Nephron progenitor cell (in vitro differentiated cells): ENCODE measurements at regions not wholly inside any gene's neighbourhood (a gene's known extent, or its start where the extent isn't known, plus 50 kb on each side); places are given as distances from the start of the nearest gene placed in this dataset.
A peak's percentile ranks its signal among the peaks of the same experiment; 100 is the strongest.

Experiments used
- DNase-seq: peaks from one replicate; pipeline ENCODE4 v3.0.0; 2021
- H3K27ac Mint-ChIP-seq: 2 replicates; pipeline ENCODE4 v1.8.0; 2021; ENCODE audit warnings: mild to moderate bottlenecking, moderate library complexity, mixed read lengths
- H3K27me3 Mint-ChIP-seq: 2 replicates; pipeline ENCODE4 v1.8.0; 2021; ENCODE audit warnings: mild to moderate bottlenecking, low read depth, mixed read lengths; ENCODE audit not compliant: poor library complexity
- H3K36me3 Mint-ChIP-seq: 2 replicates; pipeline ENCODE4 v1.8.0; 2021; ENCODE audit warnings: low read depth, mixed read lengths
- H3K4me1 Mint-ChIP-seq: 2 replicates; pipeline ENCODE4 v1.8.0; 2021; ENCODE audit warnings: mixed read lengths
- H3K4me3 Mint-ChIP-seq: 2 replicates; pipeline ENCODE4 v1.8.0; 2021; ENCODE audit warnings: mild to moderate bottlenecking, moderate library complexity, mixed read lengths
- H3K9me3 Mint-ChIP-seq: 2 replicates; pipeline ENCODE4 v1.8.0; 2021; ENCODE audit warnings: mild to moderate bottlenecking, moderate library complexity, mixed read lengths
- CTCF ChIP-seq: fragments of 200-600 bp; sonication (generic); IDR thresholded peaks from 2 replicates; pipeline ENCODE4 v1.5.0; 2021; ENCODE audit warnings: antibody characterized with exemption

GRCh38 chr9:28445211-28445610 is 871.9 kb upstream of the C9orf72 start:
- no peak for DNase-seq
- no peak for TF ChIP-seq CTCF
- Mint-ChIP-seq H3K4me1 (no peaks in the 10 kb centered on the region), H3K36me3 (no peaks in the 10 kb centered on the region), H3K4me3 (no peak overlapping the region), H3K9me3 (no peaks in the 10 kb centered on the region), H3K27ac (peak overlapping the region; percentile 22), H3K27me3 (no peaks in the 10 kb centered on the region)

- H3K27me3 Mint-ChIP-seq, result peaks cover 3% of the 10 kb centered on the region
Measured at GRCh38 chr9:28453918-28454317, 880.6 kb upstream of the C9orf72 start.

GRCh38 chr9:28456861-28457260 is 883.6 kb upstream of the C9orf72 start:
- no peak for DNase-seq
- Mint-ChIP-seq H3K4me3 (no peak overlapping the region), H3K9me3 (no peaks in the 10 kb centered on the region), H3K4me1 (no peaks in the 10 kb centered on the region), H3K27me3 (peaks cover 6% of the 10 kb centered on the region), H3K27ac (no peak overlapping the region), H3K36me3 (no peaks in the 10 kb centered on the region)
- no peak for TF ChIP-seq CTCF

More at GRCh38 chr9:28453918-28454317, 880.6 kb upstream of the C9orf72 start:
- H3K36me3 Mint-ChIP-seq, result no peaks in the 10 kb centered on the region
- no peak for DNase-seq
- no peak overlapping the region for H3K27ac Mint-ChIP-seq
- no peak for TF ChIP-seq CTCF
- no peak overlapping the region for H3K4me3 Mint-ChIP-seq
- H3K9me3 Mint-ChIP-seq, result no peaks in the 10 kb centered on the region
- no peaks in the 10 kb centered on the region for H3K4me1 Mint-ChIP-seq

GRCh38 chr9:28464481-28465216 is 891.4 kb upstream of the C9orf72 start:
- Mint-ChIP-seq H3K36me3 (no peaks in the 10 kb centered on the region), H3K4me1 (no peaks in the 10 kb centered on the region), H3K27me3 (peaks cover 8% of the 10 kb centered on the region), H3K27ac (no peak overlapping the region), H3K4me3 (no peak overlapping the region), H3K9me3 (peaks cover 5% of the 10 kb centered on the region)
- no peak for TF ChIP-seq CTCF
- DNase-seq, result no peak

- Mint-ChIP-seq H3K27me3 (no peaks in the 10 kb centered on the region), H3K4me1 (no peaks in the 10 kb centered on the region), H3K9me3 (no peaks in the 10 kb centered on the region)
Measured at GRCh38 chr9:28471261-28471660, 898.0 kb upstream of the C9orf72 start.

More at GRCh38 chr9:28471261-28471660, 898.0 kb upstream of the C9orf72 start:
- Mint-ChIP-seq H3K27ac (no peak overlapping the region), H3K4me3 (no peak overlapping the region), H3K36me3 (no peaks in the 10 kb centered on the region)
- DNase-seq, result no peak
- TF ChIP-seq CTCF, result no peak
